ENCODE measurements at regions not wholly inside any gene's neighbourhood (a gene's known extent, or its start where the extent isn't known, plus 50 kb on each side); places are given as distances from the start of the nearest gene placed in this dataset.
"Not testable (repeated sequence)": the region's sequence is repeated elsewhere in the genome, so short reads cannot be mapped to it uniquely, and the experiment has no call there.

GRCh38 chr7:56287429-56288138 lies 171.4 kb upstream of the NUPR2 start:
- ATAC-seq (ENCODE audit: poor library complexity) (peak; percentile 41), DNase-seq (no peak)
- intact Hi-C loops (cut with DNase I) = no loop called here

- DNase-seq (no peak), ATAC-seq (ENCODE audit: poor library complexity) (no peak)
- intact Hi-C loops (cut with DNase I) = no loop called here
These were observed 139.9 kb upstream of the NUPR2 start for GRCh38 chr7:56256108-56256507.

- intact Hi-C loops (cut with DNase I) = no loop called here
- DNase-seq (no peak), ATAC-seq (ENCODE audit: poor library complexity) (no peak)
These were observed 133.9 kb upstream of the NUPR2 start for GRCh38 chr7:56250135-56250534.

- intact Hi-C loops (cut with DNase I) = no loop called here
- ATAC-seq (ENCODE audit: poor library complexity) (no peak), DNase-seq (no peak)
These were observed 113.4 kb upstream of the NUPR2 start for GRCh38 chr7:56229631-56230030.

- intact Hi-C loops (cut with DNase I) = no loop called here
- ATAC-seq (ENCODE audit: poor library complexity) = no peak
- DNase-seq = no peak
These were observed 106.6 kb upstream of the NUPR2 start for GRCh38 chr7:56222866-56223265.

GRCh38 chr7:56219017-56219416 lies 102.8 kb upstream of the NUPR2 start:
- intact Hi-C loops (cut with DNase I) = no loop called here
- ATAC-seq (ENCODE audit: poor library complexity) = no peak
- DNase-seq = no peak

GRCh38 chr7:56218510-56218909 lies 102.3 kb upstream of the NUPR2 start:
- DNase-seq (no peak), ATAC-seq (ENCODE audit: poor library complexity) (no peak)
- intact Hi-C loops (cut with DNase I) = no loop called here

GRCh38 chr7:56213574-56213973 lies 97.4 kb upstream of the NUPR2 start:
- DNase-seq = no peak
- intact Hi-C loops (cut with DNase I) = no loop called here
- ATAC-seq (ENCODE audit: poor library complexity) = no peak

DNA sequence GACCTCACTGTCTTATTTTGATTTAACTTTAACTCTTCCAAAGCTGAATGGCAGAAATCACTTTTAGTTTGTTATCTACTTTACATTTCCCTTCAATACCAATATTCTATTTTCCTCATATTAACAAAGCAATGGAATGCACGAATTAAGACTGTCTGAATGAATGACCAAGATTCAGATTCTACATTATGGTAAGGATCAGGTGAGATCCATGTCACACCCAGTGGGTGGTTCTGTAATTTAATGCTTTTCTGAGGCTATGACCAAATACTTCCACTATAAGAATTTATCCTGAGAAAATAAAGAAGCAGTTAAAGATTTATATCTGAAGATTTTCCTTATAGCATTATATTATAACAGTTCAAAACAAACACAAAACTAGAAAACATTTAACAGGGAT lies 90.2 kb upstream of the NUPR2 start:
- no peak for DNase-seq
- intact Hi-C loops (cut with DNase I) = no loop called here
- no peak for ATAC-seq (ENCODE audit: poor library complexity)

- intact Hi-C loops (cut with DNase I) = no loop called here
- no peak for ATAC-seq (ENCODE audit: poor library complexity)
- DNase-seq = no peak
These were observed 83.4 kb upstream of the NUPR2 start for GRCh38 chr7:56199639-56200038.

DNA sequence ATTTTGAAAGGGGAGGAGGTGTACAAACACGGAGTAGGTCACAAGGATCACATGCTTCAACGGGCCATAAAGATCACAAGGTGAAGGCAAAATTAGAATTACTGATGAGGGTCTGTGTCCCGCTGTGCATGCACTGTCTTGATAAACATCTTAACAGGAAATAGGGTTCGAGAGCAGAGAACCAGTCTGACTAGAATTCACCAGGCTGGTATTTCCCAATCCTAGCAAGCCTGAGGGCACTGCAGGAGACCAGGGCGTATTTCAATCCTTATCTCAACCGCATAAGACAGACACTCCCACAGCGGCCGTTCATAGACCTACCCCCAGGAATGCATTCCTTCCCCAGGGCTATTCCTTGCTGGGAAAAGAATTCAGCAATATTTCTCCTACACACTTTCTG lies 80.0 kb upstream of the NUPR2 start:
- intact Hi-C loops (cut with DNase I); ATAC-seq (ENCODE audit: poor library complexity); DNase-seq: not testable (repeated sequence)

- intact Hi-C loops (cut with DNase I) = no loop called here
These were observed 72.7 kb upstream of the NUPR2 start for GRCh38 chr7:56188823-56189346.

GRCh38 chr7:56188376-56188775 lies 72.2 kb upstream of the NUPR2 start:
- intact Hi-C loops (cut with DNase I) = no loop called here
- ATAC-seq (ENCODE audit: poor library complexity) = no peak
- DNase-seq = no peak

More at GRCh38 chr7:56188823-56189346, 72.7 kb upstream of the NUPR2 start:
- no peak for DNase-seq
- ATAC-seq (ENCODE audit: poor library complexity) = no peak

- intact Hi-C loops (cut with DNase I) = no loop called here
- ATAC-seq (ENCODE audit: poor library complexity) (no peak), DNase-seq (no peak)
These were observed 64.8 kb upstream of the NUPR2 start for GRCh38 chr7:56181010-56181409.

DNA sequence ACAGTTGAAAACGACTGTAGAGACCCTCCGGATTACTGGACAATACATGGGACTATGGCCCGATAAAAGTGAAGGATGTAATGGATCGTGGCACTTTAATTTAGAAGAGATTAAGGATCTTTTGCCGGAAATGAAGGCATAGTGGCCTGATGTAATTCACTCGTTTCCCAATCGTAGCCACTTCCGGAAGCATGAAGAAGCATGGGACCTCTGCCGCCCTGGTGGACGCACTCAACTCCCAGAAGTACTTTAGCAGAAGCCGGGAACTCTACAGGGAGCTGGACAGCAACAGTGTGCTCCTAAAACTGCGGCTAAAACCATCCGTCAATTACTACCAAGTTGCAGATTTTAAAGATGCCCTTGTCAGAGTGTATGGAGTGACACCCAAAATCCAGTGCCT lies 59.6 kb upstream of the NUPR2 start:
- ATAC-seq (ENCODE audit: poor library complexity) (no peak), DNase-seq (no peak)
- intact Hi-C loops (cut with DNase I) = no loop called here

DNA sequence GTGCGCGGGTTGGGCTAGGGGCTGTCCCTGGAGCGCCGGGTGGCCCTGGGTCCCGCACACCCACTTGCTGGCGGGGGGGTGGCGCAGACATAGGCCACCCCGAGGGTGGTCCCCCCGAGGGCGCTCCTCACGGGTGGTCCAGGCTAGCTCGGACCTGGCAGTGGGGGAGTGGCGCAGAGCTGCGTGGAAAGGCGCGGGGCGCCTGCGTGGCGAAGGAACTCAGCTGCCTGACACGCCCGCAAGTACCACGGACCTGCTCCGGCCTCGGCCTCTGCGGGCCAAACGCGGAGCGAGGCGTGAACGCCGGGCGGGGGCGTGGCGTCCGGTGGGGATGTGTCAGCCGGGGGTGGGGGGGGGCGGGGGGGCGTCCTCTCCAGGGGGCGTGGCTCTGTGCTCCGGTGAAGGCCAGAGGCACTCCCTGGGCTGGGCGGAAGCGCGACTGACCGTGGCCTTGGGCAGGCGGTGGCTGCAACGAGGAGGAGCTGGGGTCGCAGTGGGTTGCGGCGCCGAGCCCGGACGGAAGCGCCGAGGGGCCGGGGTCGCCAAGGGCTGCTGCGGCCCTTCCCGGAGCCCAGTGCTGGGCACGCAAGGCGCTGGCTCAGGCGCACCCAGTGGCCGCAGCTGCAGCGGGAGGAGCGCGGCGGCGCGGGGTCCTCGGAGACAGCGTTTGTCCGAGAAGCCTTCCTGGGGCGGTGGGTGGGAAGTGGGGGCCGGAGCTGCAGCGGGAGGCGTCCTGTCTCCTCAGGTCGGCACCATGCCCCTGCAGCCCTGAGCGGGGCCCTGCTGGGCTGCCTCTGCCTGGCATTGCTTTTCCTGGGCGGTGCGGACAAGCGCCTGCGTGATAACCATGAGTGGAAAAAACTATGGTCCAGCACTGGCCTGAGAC lies 58.9 kb upstream of the NUPR2 start:
- ATAC-seq (ENCODE audit: poor library complexity) = peak; percentile 49
- intact Hi-C loops (cut with DNase I) = no loop called here
- peak; percentile 51 for DNase-seq

GRCh38 chr7:56174346-56174874 lies 58.2 kb upstream of the NUPR2 start:
- intact Hi-C loops (cut with DNase I) = no loop called here
- ATAC-seq (ENCODE audit: poor library complexity) (no peak), DNase-seq (no peak)

Measured in Right ventricle myocardium superior (tissue), 1 donor.